ENCODE measurements at regions not wholly inside any gene's neighbourhood (a gene's known extent, or its start where the extent isn't known, plus 50 kb on each side); places are given as distances from the start of the nearest gene placed in this dataset.

DNA sequence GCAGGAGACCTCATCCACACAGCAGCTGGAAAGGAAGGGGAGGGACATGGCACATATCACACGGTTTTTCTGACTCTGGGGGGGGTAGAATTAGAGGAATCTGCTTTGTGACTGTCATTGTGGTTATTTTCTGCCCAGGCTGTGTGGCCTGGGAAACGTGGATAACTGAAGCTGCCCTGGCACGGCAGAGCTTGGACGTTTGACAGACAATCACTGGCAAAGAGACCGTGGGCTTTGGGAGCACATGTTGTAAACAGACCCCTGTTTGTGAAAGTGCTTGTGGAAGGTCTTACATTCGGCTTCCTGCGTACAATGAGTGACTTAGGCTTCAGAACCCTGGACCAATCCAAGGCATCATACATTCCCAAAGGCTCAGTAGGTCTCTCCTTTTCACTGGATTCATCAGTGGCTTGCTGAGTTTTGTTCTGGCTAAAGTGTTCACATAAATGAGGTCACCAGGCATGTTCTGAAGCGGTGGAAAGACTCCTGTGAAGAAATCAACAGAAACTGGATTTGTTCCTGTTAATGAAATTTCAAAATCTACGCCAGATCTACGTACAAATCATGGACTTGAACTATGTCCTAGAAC is 188.2 kb downstream of the TEX36 start:
- 70 to 71% methylated on average over 10 of the region's 10 CpGs for WGBS, 2 donors
- no peak for DNase-seq
- no peaks in the 10 kb centered on the region for H3K27me3 ChIP-seq
- H3K4me1 ChIP-seq, result no peaks in the 10 kb centered on the region
- TF ChIP-seq, protein P1, sequence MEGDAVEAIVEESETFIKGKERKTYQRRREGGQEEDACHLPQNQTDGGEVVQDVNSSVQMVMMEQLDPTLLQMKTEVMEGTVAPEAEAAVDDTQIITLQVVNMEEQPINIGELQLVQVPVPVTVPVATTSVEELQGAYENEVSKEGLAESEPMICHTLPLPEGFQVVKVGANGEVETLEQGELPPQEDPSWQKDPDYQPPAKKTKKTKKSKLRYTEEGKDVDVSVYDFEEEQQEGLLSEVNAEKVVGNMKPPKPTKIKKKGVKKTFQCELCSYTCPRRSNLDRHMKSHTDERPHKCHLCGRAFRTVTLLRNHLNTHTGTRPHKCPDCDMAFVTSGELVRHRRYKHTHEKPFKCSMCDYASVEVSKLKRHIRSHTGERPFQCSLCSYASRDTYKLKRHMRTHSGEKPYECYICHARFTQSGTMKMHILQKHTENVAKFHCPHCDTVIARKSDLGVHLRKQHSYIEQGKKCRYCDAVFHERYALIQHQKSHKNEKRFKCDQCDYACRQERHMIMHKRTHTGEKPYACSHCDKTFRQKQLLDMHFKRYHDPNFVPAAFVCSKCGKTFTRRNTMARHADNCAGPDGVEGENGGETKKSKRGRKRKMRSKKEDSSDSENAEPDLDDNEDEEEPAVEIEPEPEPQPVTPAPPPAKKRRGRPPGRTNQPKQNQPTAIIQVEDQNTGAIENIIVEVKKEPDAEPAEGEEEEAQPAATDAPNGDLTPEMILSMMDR (IDR thresholded peaks at IDR 0.05), result no peak
- H3K27ac ChIP-seq, result no peak overlapping the region
- H3K4me3 ChIP-seq, result no peak overlapping the region
- no peaks in the 10 kb centered on the region for H3K9me3 ChIP-seq
- H3K36me3 ChIP-seq, result no peaks in the 10 kb centered on the region
- intact Hi-C loops (cut with DNase I), result no loop called here
- FAIRE-seq, result no peak
- ATAC-seq, result no peak

DNA sequence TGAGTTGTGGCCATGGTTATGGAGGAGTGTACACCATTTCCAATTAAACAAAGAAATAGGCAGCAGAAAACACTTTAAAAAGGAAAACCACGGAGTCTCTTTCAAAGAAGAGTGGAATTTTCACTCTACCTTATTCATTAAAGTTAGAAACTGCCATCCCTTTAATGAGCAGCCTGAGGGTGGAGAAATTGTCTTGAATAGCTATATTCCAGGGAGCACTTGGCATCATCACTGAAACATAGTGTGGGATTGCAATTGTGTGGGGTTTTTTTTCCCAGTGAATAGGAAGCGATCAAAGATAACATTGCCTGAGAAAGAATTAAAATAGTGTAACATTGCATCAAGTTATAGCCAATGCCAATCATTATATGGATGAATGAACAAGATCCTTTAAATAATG is 191.6 kb downstream of the TEX36 start:
- no peak for ATAC-seq
- WGBS, 2 donors, result 85 to 92% methylated on average over 2 of the region's 2 CpGs
- Histone ChIP-seq H3K27ac (no peak overlapping the region), H3K4me3 (no peak overlapping the region), H3K4me1 (no peaks in the 10 kb centered on the region), H3K27me3 (no peaks in the 10 kb centered on the region), H3K36me3 (no peaks in the 10 kb centered on the region), H3K9me3 (no peaks in the 10 kb centered on the region)
- DNase-seq, result no peak
- intact Hi-C loops (cut with DNase I), result no loop called here
- TF ChIP-seq, protein P1 (IDR thresholded peaks at IDR 0.05), result no peak
- FAIRE-seq, result no peak

DNA sequence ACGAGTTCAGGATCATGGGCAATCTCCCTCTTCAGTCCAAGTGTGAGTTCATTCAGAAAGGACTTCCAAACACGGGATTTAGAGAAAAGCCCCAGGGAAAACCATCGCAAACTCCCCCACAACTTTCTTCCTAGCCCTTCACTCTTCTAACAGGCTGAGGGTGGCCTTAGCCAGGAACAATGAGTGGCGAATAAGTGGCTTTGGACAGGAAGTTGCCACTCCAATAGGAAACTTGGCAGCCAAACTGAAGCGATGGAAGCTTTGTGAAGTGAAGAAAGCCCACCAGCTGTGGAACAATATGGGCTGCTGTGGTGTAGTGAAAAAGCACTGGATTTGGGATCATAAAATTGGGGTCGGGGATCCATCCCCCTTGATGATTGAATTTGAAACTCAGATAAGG is 193.2 kb downstream of the TEX36 start:
- intact Hi-C loops (cut with DNase I), result no loop called here
- Histone ChIP-seq H3K4me1 (no peaks in the 10 kb centered on the region), H3K9me3 (no peaks in the 10 kb centered on the region), H3K36me3 (no peaks in the 10 kb centered on the region), H3K27ac (no peak overlapping the region), H3K27me3 (no peaks in the 10 kb centered on the region), H3K4me3 (no peak overlapping the region)
- WGBS, 2 donors, result 61 to 74% methylated on average over 6 of the region's 6 CpGs
- ATAC-seq, result no peak
- DNase-seq, result no peak
- TF ChIP-seq, protein P1 (IDR thresholded peaks at IDR 0.05), result no peak
- no peak for FAIRE-seq

DNA sequence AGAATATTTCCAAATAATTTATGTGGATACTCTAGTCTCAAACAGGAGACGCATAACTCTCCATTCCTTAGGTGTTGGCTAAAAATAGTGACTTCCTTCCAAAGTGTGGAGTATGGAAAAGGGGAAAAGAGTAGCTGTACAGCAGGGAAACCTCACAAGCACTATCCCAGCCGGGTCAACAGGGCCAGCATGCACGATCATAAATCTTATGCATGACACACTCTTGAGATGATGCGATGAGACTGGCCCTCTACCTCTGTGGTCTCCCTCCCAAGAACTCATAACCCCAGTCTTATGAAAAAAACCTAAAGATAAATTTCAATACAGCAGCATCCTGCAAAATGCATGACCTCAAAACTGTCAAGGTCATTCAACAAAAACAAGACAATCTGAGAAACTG is 197.3 kb downstream of the TEX36 start:
- Histone ChIP-seq H3K27me3 (no peaks in the 10 kb centered on the region), H3K36me3 (no peaks in the 10 kb centered on the region), H3K4me3 (no peak overlapping the region), H3K27ac (no peak overlapping the region), H3K9me3 (no peaks in the 10 kb centered on the region), H3K4me1 (no peaks in the 10 kb centered on the region)
- ATAC-seq, result no peak
- FAIRE-seq, result no peak
- 83 to 87% methylated on average over 4 of the region's 4 CpGs for WGBS, 2 donors
- intact Hi-C loops (cut with DNase I), result no loop called here
- TF ChIP-seq, protein P1 (IDR thresholded peaks at IDR 0.05), result no peak
- no peak for DNase-seq

DNA sequence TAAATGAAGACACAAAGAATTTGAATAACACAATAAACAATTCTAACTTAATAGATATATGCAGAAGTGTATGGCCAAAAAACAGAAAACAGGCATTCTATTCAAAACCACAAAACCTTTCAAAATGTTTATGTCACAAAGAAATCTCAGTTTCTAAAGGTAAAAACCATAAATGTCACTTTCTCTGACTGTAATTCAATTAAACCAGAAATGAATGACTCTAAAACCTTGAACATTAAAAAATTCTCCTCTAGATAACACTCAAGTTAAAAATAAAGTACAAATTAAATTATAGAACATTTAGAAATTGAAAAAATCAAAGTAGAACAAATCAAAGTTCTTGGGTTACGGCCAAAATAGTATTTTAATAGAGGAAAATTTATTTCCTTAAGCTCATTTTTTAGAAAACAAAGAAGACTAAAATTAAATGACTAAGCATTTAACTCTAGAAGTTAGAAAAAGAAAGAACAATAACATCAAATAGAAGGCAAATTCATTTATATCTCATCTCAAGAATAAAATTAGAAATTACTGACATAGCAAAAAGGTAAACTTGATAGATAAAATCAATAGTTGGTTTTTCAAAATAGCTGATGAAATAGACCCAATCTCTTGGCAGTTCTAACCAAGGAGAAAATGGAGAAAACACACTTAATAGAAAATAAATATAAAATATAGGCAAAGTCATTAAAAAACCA is 198.8 kb downstream of the TEX36 start:
- FAIRE-seq (peak; percentile 71), DNase-seq (no peak), ATAC-seq (no peak)
- H3K4me3 ChIP-seq, result no peak overlapping the region
- no peaks in the 10 kb centered on the region for H3K27me3 ChIP-seq
- no peaks in the 10 kb centered on the region for H3K9me3 ChIP-seq
- no peak overlapping the region for H3K27ac ChIP-seq
- no peaks in the 10 kb centered on the region for H3K4me1 ChIP-seq
- no peaks in the 10 kb centered on the region for H3K36me3 ChIP-seq
- 91 to 92% methylated on average over 1 of the region's 1 CpG for WGBS, 2 donors
- intact Hi-C loops (cut with DNase I), result no loop called here
- TF ChIP-seq, protein P1 (IDR thresholded peaks at IDR 0.05), result no peak

Measured in pancreas (tissue), 10 donors.